ACC112 (cell line): ENCODE measurements at regions not wholly inside any gene's neighbourhood (a gene's known extent, or its start where the extent isn't known, plus 50 kb on each side); places are given as distances from the start of the nearest gene placed in this dataset.

Experiments
- H2AFZ ChIP-seq: fragments of 200-600 bp; sonication (generic); one replicate; pipeline ENCODE4 v1.6.0; 2017; ENCODE audit warnings: antibody characterized with exemption, low read length; ENCODE audit not compliant: unreplicated experiment
- H3K27ac ChIP-seq: fragments of 200-600 bp; sonication (generic); 2 replicates; pipeline ENCODE4 v1.5.1; 2014; ENCODE audit warnings: low read depth, mild to moderate bottlenecking, antibody characterized with exemption, low read length, moderate library complexity
- H3K27me3 ChIP-seq: fragments of 200-600 bp; sonication (generic); 2 replicates; pipeline ENCODE4 v1.6.1; 2014; ENCODE audit warnings: mild to moderate bottlenecking, antibody characterized with exemption, low read length, moderate library complexity, mixed read lengths; ENCODE audit not compliant: insufficient read depth
- H3K36me3 ChIP-seq: fragments of 200-600 bp; sonication (generic); 2 replicates; pipeline ENCODE4 v1.6.1; 2016; ENCODE audit warnings: mild to moderate bottlenecking, antibody characterized with exemption, low read length, moderate library complexity, mixed read lengths; ENCODE audit not compliant: insufficient read depth
- H3K4me1 ChIP-seq: fragments of 200-600 bp; sonication (generic); one replicate; pipeline ENCODE4 v1.6.1; 2016; ENCODE audit warnings: low read length, mixed read lengths; ENCODE audit not compliant: insufficient read depth, unreplicated experiment, control insufficient read depth
- H3K4me3 ChIP-seq: fragments of 200-600 bp; sonication (generic); 2 replicates; pipeline ENCODE4 v1.5.1; 2014; ENCODE audit warnings: mild to moderate bottlenecking, low read depth, low read length
- H3K79me2 ChIP-seq: fragments of 200-600 bp; sonication (generic); one replicate; pipeline ENCODE4 v1.6.0; 2016; ENCODE audit warnings: low read length; ENCODE audit not compliant: control insufficient read depth, unreplicated experiment, insufficient read depth

- H3K27me3 ChIP-seq, result peaks cover 18% of the 10 kb centered on the region
- no peak overlapping the region for H2AFZ ChIP-seq
- H3K27ac ChIP-seq, result no peak overlapping the region
- no peaks in the 10 kb centered on the region for H3K4me1 ChIP-seq
- no peak overlapping the region for H3K4me3 ChIP-seq
- H3K79me2 ChIP-seq, result no peaks in the 10 kb centered on the region
- no peaks in the 10 kb centered on the region for H3K36me3 ChIP-seq
These were observed 59.3 kb upstream of the SCAF11 start for GRCh38 chr12:46049665-46050064.

GRCh38 chr12:46046436-46046835, 56.1 kb upstream of the SCAF11 start:
- Histone ChIP-seq H3K79me2 (no peaks in the 10 kb centered on the region), H3K36me3 (no peaks in the 10 kb centered on the region), H2AFZ (no peak overlapping the region), H3K27ac (no peak overlapping the region), H3K4me1 (no peaks in the 10 kb centered on the region), H3K27me3 (peaks cover 22% of the 10 kb centered on the region), H3K4me3 (no peak overlapping the region)

- Histone ChIP-seq H3K4me3 (no peak overlapping the region), H3K79me2 (no peaks in the 10 kb centered on the region), H3K36me3 (no peaks in the 10 kb centered on the region), H2AFZ (no peak overlapping the region), H3K27ac (no peak overlapping the region), H3K4me1 (no peaks in the 10 kb centered on the region), H3K27me3 (peaks cover 18% of the 10 kb centered on the region)
These were observed 53.7 kb upstream of the SCAF11 start for GRCh38 chr12:46043972-46044520.
